HG02798 (cell line): ENCODE measurements at regions not wholly inside any gene's neighbourhood (a gene's known extent, or its start where the extent isn't known, plus 50 kb on each side); places are given as distances from the start of the nearest gene placed in this dataset.

ENCODE experiments used
- ATAC-seq: cut with Tn5 transposase; IDR thresholded peaks from one replicate; pipeline ENCODE4 v1.9.1; 2021; ENCODE audit warnings: mild to moderate bottlenecking; ENCODE audit not compliant: unreplicated experiment, poor library complexity

DNA sequence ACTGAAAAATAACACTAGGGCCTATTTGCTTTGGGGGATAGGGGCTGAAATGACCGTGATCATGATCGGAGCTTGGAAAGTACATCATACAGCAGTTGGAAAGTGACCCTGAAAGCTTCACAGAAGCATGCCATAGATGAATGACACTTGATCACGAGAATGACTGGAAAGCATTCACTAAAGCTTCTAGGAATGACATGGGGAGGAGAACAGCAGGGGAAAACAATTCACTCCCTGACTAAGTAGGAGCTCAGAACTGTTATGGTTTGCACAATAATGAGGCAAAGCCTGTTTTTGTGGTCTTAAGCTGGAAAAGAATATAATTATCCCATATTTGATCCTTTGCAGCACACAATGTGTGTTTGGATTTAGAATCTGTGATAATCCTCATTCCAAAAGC lies 237.5 kb downstream of the NOL4 start:
- no peak for ATAC-seq

DNA sequence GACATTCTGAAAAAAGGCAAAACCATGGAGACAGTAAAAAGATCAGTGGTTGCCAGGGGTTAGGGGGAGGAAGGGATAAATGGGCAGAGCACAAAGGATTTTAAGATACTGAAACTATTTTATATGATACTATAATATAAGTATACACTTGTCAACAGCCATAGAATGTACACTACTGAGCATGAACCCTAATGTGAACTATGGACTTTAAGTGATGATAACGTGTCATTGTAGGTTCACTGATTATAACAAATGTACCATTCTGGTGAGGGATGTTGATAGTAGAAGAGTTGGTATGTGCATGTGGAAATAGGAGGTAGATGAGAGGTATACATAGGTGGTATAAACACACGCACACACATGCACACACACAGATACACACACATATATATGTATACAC lies 241.6 kb downstream of the NOL4 start:
- no peak for ATAC-seq

DNA sequence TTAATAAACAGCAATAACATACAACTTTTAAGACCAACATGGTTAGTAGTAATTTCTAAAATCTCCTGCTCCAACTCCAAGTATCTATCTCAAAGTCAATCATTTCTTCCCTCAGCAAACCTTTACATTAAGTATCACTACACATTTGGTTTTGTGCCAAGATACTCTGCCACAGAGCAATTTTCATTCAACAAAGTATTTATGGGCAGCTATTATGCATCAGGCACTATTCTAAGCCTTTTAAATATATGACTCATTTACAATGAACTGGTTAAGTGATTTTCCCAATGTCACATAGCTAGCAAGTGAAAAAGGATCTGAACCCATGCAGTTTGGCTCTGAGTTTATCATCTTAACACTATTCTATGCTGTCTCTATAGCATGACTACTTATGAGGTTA lies 264.3 kb downstream of the NOL4 start:
- ATAC-seq: no peak

DNA sequence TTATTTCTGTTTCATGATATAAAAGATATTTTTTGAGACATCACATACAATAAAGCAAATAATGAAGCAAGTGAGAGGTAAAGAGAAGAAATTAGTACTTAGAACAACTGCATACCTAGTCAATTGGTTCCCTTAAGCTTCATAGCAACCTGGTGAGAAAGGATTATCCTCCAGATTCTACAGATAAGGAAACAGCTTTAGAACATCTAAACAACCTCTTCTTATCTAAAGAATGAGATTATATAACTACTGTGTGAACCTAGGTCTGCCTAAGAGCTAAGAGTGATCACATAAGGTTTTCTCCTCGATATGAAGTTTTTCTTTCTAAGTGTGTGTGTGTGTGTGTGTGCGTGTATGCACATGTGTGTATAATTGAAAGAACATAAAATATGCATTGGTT lies 265.1 kb downstream of the NOL4 start:
- no peak for ATAC-seq

DNA sequence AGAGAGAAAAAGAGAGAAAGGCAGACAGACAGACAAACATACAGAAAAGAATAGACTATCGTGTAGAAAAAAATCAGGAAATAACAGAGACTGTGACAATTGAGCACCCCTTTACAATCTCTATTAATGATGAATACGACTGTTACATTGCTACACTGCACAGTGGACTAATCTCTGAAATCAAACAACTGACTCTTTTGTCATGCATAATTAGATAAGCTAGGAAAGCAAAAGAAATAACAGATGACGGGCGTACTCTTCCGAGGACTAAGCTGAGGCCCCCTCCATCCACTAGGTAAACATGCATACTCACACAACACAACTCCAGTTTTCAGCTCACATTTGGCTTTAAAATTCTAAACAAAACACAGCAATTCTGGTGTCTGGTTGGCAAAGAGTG lies 267.0 kb downstream of the NOL4 start:
- no peak for ATAC-seq

DNA sequence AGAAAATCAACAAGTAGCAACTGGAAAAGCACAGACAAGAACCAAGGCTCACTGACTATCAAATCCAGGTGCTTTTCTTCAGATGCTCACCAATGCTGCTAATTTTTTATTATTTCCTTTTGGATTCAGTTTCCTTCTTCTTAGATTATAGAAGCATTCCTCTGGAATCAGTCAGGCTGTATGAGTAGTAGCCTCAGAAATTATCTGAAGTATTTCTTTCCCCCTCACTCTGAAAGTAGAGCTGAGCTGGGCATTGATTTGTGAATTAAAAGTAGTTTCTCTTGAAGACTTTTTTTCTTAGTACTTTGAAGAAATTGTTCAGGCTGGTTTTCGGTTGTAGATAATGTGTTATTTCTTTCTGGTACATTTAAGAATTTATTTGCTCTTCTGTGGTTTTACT lies 273.7 kb downstream of the NOL4 start:
- no peak for ATAC-seq

DNA sequence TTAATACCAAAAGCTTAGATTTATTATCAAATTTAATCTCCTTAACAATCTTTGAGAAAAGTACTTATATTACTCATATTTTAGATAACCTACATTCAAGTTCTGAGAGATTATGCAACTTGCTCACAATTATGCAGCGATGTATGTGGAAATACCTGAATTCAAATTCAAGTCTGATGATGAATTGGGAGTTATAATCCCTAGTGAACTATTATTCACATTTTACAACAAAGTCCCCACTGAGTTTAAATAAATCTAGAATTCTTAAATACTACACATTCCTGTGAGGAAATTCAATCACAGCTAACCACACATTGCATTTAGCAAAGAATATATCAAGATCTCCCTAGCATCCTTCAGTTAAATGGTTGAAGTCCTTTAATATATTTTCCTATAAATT lies 278.4 kb downstream of the NOL4 start:
- no peak for ATAC-seq

DNA sequence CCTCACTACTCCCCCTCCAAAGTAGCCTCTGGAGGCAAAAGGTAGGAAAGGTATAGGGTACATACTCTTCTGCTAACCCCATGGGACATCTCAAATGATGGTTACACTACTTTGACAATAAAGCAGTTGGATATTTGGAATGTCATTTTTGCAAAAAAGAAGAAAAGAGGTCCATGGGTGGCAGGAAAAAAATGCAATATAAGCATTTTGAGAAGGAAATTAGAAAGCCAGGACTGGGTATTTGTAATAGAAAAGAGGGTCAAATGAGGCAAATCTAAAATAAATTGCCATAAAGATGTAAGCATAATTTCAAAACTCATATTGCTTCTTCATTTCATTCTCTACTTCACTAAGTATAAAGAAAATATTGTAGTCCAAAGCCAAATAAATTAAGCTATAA lies 280.2 kb downstream of the NOL4 start:
- ATAC-seq: no peak

DNA sequence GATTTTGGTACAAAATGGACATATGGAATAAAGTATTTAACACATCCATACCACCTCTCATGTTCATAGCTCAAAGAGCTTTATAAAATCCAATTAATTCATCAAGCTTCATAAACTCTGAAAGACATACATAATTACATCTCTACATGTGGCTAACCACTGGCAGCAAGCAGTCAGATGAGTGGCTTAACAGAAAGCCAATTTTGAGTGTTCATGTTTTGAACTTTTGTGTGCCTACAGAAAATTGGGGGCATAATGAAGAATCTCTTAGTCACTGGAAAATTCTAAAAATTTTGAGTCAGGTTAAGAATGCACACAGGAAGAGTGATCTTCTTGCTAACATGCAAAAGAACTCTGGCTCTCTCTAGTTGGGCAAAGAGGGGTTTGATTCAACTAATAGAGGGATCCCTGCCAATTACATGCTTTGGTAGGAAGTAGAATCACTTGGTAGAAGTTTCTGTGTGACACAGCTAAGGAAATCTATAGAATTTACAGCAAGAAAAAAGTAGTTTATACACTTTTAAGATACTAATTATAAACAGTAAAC lies 287.4 kb downstream of the NOL4 start:
- no peak for ATAC-seq

DNA sequence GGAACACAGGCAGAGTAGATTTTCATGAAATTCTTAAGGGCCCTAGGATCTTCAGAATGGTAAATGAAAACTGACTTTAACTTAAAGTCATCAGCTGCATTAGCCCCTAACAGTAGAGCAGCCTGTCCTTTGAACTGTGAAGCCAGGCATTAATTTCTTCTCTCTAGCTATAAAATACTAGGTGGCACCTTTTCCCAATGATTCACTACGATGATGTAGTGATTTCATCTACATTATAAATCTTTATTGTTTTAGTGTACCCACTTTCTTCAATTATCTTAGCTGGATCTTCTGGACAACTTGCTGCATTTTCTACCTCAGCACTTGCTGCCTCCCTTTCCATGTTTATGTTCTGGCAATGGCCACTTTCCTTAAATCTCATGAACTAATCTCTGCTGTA lies 290.5 kb downstream of the NOL4 start:
- ATAC-seq: no peak

DNA sequence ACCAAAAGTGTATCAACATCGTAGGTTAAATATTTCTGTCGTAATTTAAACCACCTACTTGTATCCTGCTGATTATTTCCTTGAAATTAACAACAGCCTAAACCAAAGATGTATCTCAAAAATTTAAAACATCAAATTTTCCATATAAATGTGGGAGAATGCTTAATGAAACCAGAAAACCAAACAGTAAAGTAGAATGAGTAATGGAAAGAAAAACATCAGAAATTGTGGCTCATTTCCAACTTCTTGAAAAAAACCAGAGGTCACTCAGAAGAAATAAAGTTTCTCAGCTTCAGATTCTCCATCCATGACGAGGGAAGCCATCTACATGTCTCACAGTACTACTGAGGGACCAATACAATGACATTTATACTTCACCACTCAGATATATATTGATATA lies 296.5 kb downstream of the NOL4 start:
- ATAC-seq: no peak

DNA sequence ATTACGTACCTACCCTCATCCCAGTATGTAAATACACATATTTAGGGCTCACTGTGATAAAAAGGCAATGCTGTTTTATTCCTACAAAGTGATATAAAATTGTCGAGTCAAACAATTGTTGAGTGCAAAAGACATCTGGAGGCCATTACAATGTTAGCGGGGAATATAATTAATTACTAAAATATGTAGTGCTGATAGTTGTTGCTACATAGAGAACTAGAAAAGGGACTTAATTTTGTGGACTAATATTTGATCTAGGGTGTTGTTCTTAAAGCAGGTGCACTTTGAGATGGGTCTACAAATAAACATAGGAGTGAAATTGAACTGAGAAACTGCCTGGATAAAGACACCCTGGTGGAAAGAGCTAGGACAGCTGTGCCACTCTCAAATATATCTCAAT lies 300.1 kb downstream of the NOL4 start:
- ATAC-seq: no peak

DNA sequence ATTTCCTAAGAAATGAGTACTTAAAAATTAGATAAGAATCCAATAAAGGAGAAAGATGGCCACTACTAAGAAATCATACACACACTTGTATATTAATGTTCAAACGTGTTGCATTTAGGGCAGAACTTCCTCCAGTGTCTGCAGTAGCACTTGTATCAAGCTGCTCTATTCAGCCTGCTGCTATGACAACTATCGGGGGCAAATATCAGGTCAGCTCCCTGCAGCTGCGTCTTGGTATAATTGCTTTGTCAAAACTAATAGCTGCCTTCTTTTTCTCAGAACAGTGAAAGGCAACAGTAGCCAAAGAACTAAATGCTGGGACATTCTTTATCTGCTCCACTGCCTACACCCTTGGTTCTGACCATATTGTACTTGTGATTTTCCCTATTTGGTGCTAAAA lies 300.7 kb downstream of the NOL4 start:
- ATAC-seq: no peak

DNA sequence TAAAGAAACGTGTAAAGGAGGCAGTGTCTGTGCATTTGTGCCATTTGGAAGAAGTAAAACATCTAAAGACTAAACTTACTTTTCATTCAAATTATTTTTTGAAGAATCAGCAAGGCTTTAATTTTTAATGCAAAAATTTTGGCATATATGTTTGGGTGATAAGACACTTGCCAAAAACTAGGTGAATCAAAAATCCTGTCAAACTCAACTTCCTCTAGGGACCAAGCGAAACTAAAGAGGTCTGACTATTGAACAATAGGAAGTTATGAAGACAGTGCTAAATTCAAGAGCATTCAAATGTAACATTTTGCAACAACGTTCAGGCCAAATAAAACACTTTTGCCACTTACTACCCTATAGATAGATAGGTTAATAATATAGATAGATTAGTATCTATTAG lies 306.1 kb downstream of the NOL4 start:
- no peak for ATAC-seq

DNA sequence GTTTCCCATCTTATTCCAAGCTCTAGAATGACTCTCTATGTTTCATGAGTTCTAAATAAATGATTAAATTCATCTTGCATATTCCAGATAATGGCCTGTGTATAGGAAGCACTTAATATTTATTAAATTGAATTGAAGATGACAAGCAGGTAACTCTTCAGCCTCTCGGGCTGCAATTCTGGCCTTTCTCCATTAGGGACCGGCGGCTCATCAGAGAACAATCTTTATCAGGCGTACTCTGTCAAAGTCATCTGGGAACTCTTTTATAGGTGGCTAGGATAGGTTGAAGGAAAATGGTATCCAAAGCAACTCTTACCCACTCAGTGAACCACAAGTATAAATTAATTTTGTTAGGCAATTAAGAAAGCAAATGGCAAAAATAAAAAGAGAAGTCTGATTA lies 308.5 kb downstream of the NOL4 start:
- ATAC-seq: no peak

DNA sequence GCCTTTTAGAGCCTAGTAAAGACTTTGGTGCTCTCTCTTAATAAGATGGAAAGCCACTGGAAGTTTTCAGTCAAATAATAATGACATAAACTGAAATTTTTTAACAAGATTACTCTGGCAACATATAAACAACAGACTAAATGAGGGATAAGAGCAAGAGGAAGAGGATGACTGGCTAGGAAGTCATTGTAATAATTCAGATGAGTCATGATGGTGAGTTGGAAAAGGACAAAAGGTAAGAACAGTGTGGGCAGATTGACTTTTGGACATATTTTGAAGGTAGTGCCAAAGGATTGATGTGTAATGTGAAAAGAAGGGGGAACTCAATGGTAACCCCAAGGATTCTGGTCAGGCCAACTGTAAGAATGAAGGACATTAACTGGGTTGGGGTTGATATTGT lies 310.3 kb downstream of the NOL4 start:
- no peak for ATAC-seq

DNA sequence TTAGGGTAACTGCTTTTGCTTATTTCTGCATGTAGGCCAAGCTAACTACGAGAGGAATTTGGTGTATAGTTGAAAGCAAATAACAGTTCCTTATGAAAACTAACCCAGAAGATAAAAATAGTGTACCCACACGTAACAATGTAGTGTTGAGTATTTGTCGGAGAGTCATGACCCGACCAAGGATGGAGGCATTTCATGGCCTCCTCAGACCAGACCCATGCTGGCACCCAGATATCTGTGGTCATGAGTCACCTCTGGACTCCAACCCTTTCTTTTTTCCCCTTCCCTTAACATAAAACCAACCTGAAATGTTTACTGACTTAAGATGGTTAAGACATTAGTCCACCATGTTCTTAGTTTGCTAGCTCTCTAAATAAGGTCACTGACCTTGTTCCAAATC lies 318.7 kb downstream of the NOL4 start:
- no peak for ATAC-seq

DNA sequence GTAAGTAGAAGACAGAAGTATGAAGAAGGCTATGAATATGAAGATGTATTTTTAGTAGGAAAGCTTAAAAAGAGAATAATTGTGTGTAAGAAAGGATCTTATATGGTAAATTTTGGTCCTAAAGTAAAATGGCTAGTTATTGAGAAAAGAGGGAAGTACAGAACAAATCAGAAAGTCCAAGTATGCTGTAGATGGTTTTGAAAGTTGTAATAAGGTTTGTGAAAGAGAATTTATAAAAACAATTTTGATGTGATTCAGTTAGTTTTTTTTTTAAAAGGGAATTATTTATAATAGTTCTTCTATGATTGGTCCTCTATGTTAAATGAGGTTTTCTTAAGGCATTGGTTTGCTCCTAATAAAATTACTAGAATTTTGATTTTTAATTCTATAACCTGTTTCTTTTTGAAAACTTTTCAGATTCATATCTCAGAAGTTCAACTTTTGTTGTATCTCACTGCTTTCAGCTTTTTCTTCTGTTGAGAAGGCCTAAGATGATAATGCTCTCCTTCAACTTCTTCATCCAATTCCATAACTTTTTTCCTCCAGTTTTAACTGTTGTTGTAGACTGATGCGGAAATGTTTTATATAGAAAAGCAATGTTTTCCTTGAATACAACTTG lies 322.7 kb downstream of the NOL4 start:
- no peak for ATAC-seq

DNA sequence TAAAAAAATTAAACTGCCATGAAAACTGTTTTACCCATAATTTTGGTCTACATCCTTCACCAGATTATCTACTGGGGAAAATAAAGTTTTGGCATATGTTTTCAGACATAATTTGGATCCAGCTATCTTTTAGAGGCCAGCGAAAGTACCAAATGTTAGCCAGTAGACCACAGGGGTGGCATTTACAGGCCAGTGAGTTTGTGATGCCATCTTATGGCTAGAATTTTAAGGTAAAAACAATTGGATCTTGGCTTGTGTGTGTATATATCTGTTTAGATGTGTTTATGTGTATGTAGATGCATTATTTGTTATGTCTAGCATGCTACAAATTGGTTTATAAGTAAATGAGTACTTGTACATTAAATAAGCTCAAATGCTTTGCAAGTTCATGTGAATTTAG lies 322.6 kb downstream of the ASXL3 start:
- no peak for ATAC-seq

DNA sequence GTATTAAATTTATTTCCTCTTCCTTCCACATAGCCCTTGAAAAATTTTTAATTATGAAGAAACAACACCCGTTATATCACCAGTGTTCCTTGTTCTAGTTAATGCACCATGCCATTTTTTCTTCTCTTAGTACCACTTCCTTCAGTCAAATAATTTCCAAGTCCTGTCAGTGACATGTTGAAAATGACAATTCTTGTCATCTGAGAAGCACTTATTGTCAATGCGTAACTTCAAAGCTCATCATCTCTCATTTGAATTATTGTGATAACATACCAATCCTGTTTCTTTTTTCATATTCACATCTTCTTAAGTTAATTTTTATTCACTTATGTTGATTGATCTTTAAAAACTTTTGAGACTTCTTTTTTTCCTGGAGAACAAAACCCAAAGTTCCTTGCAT lies 320.4 kb downstream of the ASXL3 start:
- no peak for ATAC-seq

DNA sequence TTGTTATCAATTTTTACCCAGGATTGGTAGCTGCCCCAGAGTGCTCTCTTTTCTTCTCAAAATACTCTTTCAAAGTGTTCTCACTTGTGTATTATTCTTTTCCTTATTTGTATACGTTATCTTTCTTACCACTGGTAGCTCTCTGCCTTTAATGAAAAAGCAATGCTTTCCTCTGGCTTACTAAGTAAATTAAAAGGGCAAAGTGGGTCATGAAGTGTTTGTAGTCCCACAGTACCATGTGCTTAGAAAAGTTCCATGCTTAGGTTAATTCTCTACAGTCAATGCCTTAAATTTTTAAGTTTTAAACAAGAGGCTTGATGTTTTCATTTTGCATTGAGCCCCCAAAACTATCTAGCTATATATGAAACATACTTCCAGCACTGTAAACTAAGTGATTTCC lies 300.2 kb downstream of the ASXL3 start:
- ATAC-seq: no peak

DNA sequence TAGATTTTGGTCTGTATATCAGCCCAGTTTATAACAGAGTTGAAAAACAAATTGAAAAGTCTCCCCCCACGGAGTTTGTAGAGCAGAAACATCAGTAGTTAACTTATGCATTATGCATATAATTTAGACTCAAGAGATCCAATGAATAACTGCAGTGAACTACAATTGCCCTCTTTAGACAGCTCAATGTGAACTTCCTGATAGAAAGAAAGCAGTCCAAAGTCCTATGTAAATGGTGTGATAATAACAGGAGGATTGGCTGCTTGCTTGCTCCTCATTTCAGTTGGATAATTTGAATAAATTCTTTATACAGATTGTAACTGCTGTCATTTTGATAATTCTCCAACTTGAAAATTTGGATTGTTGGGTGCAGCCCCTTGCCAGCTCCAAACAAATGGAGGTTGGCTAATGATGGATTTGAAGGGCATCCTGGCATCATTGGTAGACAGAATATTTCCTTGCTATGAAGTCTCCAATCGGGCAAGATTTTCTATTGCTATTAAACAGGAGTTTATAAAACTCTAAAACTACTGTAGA lies 297.1 kb downstream of the ASXL3 start:
- ATAC-seq: no peak

DNA sequence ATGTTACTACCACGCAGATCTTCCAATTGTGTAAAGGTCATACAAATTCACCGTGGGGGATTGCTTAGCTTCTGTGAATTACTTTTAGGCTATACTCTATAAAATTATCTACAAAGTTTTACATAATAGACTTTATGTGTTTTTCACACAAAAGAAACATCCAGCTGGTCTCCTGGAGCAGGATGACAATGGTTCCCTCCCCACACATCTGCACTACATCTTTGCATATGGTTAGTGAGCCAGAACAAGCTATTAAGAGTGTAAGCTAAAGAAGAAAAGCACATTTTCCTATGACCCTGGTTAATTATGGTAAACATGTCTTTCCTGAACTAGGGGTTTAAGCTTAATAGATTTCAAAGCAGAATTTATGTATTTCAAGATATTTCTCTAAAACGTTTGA lies 295.1 kb downstream of the ASXL3 start:
- no peak for ATAC-seq
